ENCODE measurements at regions not wholly inside any gene's neighbourhood (a gene's known extent, or its start where the extent isn't known, plus 50 kb on each side); places are given as distances from the start of the nearest gene placed in this dataset.

DNA sequence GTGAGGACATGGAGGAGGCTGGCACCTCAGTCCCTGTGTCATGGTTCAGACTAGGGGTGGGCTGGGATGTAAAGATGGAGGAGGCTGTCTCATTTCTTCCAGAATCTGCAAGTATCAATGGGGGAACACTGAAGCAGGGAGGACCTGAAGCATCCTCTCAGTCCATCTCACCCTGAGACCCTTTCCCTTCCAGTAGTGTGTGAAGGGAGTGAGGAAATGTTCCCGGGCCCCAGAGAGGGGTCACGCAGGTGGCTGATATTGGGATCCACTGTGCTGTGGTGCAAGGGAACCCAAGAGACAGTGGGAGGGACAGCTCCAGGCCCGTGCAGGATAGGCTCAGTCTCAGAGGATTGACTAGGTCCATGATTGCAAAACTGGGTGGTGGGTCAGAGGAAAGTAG lies 72.2 kb upstream of the ADPGK start:
- H3K4me1 ChIP-seq (ENCODE audit: control insufficient read depth in 4 of 4, insufficient read depth in 4 of 4, low read length in 3 of 4), result no peaks in the 10 kb centered on the region
- no peak for DNase-seq (ENCODE audit: low spot score)
- H3K9me3 ChIP-seq (ENCODE audit: control insufficient read depth in 4 of 4, low read length in 3 of 4), result no peaks in the 10 kb centered on the region
- 65% methylated on average over 3 of the region's 3 CpGs for WGBS
- H3K27me3 ChIP-seq (ENCODE audit: control insufficient read depth in 4 of 4, insufficient read depth in 4 of 4, low read length in 3 of 4), result peaks cover 0 to 5% (median 0%) of the 10 kb centered on the region in 4 donors
- H3K27ac ChIP-seq (ENCODE audit: low read depth in 1 of 2, low read length in 2 of 2), result no peak overlapping the region
- no peaks in the 10 kb centered on the region for H3K36me3 ChIP-seq (ENCODE audit: control insufficient read depth in 4 of 4, insufficient read depth in 3 of 4, low read depth in 1 of 4, low read length in 3 of 4)
- no peak overlapping the region for H3K9ac ChIP-seq (ENCODE audit: low read depth in 1 of 2, low read length in 2 of 2)
- TF ChIP-seq CTCF (IDR thresholded peaks at IDR 0.05; ENCODE audit: low read depth, low read length, missing input control) (no peak), SP1 (IDR thresholded peaks at IDR 0.05) (no peak), ZBTB33 (IDR thresholded peaks at IDR 0.05) (no peak), ATF3 (IDR thresholded peaks at IDR 0.05) (no peak), MAX (IDR thresholded peaks at IDR 0.05) (no peak), RAD21 (IDR thresholded peaks at IDR 0.05) (no peak)
- H3K4me3 ChIP-seq (ENCODE audit: low read depth in 1 of 3, low read length in 3 of 3), result no peak overlapping the region

- TF ChIP-seq GABPA (IDR thresholded peaks at IDR 0.05 in 1 of 2, conservative IDR thresholded peaks at IDR 0.05 in 1 of 2) (no peak), FOXA1 (IDR thresholded peaks at IDR 0.05) (no peak), ZBTB33 (IDR thresholded peaks at IDR 0.05) (no peak), MAX (IDR thresholded peaks at IDR 0.05) (no peak), HNF4A (conservative IDR thresholded peaks at IDR 0.05) (no peak), FOXA2 (IDR thresholded peaks at IDR 0.05) (no peak), CTCF (IDR thresholded peaks at IDR 0.05; ENCODE audit: low read depth, low read length, missing input control) (no peak), ATF3 (IDR thresholded peaks at IDR 0.05) (no peak), SP1 (IDR thresholded peaks at IDR 0.05) (no peak), RAD21 (IDR thresholded peaks at IDR 0.05) (peak in 1 of 2 donors; percentile 34), RXRA (IDR thresholded peaks at IDR 0.05) (no peak)
- TF ChIP-seq, protein P1, sequence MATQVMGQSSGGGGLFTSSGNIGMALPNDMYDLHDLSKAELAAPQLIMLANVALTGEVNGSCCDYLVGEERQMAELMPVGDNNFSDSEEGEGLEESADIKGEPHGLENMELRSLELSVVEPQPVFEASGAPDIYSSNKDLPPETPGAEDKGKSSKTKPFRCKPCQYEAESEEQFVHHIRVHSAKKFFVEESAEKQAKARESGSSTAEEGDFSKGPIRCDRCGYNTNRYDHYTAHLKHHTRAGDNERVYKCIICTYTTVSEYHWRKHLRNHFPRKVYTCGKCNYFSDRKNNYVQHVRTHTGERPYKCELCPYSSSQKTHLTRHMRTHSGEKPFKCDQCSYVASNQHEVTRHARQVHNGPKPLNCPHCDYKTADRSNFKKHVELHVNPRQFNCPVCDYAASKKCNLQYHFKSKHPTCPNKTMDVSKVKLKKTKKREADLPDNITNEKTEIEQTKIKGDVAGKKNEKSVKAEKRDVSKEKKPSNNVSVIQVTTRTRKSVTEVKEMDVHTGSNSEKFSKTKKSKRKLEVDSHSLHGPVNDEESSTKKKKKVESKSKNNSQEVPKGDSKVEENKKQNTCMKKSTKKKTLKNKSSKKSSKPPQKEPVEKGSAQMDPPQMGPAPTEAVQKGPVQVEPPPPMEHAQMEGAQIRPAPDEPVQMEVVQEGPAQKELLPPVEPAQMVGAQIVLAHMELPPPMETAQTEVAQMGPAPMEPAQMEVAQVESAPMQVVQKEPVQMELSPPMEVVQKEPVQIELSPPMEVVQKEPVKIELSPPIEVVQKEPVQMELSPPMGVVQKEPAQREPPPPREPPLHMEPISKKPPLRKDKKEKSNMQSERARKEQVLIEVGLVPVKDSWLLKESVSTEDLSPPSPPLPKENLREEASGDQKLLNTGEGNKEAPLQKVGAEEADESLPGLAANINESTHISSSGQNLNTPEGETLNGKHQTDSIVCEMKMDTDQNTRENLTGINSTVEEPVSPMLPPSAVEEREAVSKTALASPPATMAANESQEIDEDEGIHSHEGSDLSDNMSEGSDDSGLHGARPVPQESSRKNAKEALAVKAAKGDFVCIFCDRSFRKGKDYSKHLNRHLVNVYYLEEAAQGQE (IDR thresholded peaks at IDR 0.05), result peak; percentile 90
- no peak for DNase-seq (ENCODE audit: low spot score)
- no peaks in the 10 kb centered on the region for H3K4me1 ChIP-seq (ENCODE audit: control insufficient read depth in 4 of 4, insufficient read depth in 4 of 4, low read length in 3 of 4)
Measured at GRCh38 chr15:72852273-72852672, 68.7 kb upstream of the ADPGK start.

More at GRCh38 chr15:72852273-72852672, 68.7 kb upstream of the ADPGK start:
- Histone ChIP-seq H3K4me3 (ENCODE audit: low read depth in 1 of 3, low read length in 3 of 3) (no peak overlapping the region), H3K27me3 (ENCODE audit: control insufficient read depth in 4 of 4, insufficient read depth in 4 of 4, low read length in 3 of 4) (peaks cover 0 to 12% (median 2%) of the 10 kb centered on the region in 4 donors), H3K27ac (ENCODE audit: low read depth in 1 of 2, low read length in 2 of 2) (no peak overlapping the region), H3K9ac (ENCODE audit: low read depth in 1 of 2, low read length in 2 of 2) (no peak overlapping the region), H3K36me3 (ENCODE audit: control insufficient read depth in 4 of 4, insufficient read depth in 3 of 4, low read depth in 1 of 4, low read length in 3 of 4) (no peaks in the 10 kb centered on the region), H3K9me3 (ENCODE audit: control insufficient read depth in 4 of 4, low read length in 3 of 4) (no peaks in the 10 kb centered on the region)
- 53% methylated on average over 3 of the region's 3 CpGs for WGBS
